ENCODE measurements at regions not wholly inside any gene's neighbourhood (a gene's known extent, or its start where the extent isn't known, plus 50 kb on each side); places are given as distances from the start of the nearest gene placed in this dataset.

DNA sequence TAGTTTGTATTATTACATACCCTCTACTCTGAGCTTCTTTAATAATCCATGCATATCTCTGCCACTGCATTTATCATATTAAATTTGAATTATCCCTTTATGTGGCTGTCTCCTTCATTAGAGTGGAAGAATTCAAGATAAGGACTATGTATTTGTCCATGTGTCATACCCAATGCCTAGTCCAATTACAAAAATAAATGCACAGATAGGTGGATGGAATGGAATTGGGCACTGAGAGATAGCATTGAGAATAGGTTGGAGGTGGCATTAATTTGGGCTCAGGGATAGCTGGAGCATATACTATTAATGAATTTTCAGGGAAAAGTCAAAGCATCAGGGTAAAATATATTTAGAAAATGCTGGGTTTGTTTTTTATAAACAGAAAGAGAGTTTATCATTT, 893.2 kb downstream of the EPHA4 start:
- TF ChIP-seq EZH2phosphoT487 (IDR thresholded peaks at IDR 0.05; ENCODE audit: borderline replicate concordance, low read length): no peak
- no peak for TF ChIP-seq CTCF (IDR thresholded peaks at IDR 0.05; ENCODE audit: low read depth, low read length, poor library complexity, severe bottlenecking)
- no peaks in the 10 kb centered on the region for H3K9me2 ChIP-seq (replicated peaks; ENCODE audit: control insufficient read depth, low read length)
- H3K27me3 ChIP-seq (ENCODE audit: control insufficient read depth, low read length): no peaks in the 10 kb centered on the region
- no peaks in the 10 kb centered on the region for H3F3A ChIP-seq (ENCODE audit: control insufficient read depth, insufficient read depth)
- H3K36me3 ChIP-seq (ENCODE audit: control insufficient read depth, low read length): no peaks in the 10 kb centered on the region
- peaks cover 2% of the 10 kb centered on the region; the same call in 1 of the 2 replicates for H3K4me1 ChIP-seq (ENCODE audit: control insufficient read depth, low read length)
- no peaks in the 10 kb centered on the region for H3K79me2 ChIP-seq (ENCODE audit: control insufficient read depth, low read length)
- no peaks in the 10 kb centered on the region for H3K9me3 ChIP-seq (ENCODE audit: control insufficient read depth, insufficient read depth, low read length)
- H3K27ac ChIP-seq (ENCODE audit: low read depth, low read length): no peak overlapping the region
- no peak overlapping the region for H3K4me2 ChIP-seq (ENCODE audit: low read length)
- no peaks in the 10 kb centered on the region for H4K20me1 ChIP-seq (ENCODE audit: control insufficient read depth, insufficient read depth, low read depth, low read length)
- H3K4me3 ChIP-seq (ENCODE audit: low read length): no peak overlapping the region

GRCh38 chr2:220682616-220683015, 889.5 kb downstream of the EPHA4 start:
- no peak overlapping the region for H3K4me2 ChIP-seq (ENCODE audit: low read length)
- no peaks in the 10 kb centered on the region for H3F3A ChIP-seq (ENCODE audit: control insufficient read depth, insufficient read depth)
- TF ChIP-seq CTCF (IDR thresholded peaks at IDR 0.05; ENCODE audit: low read depth, low read length, poor library complexity, severe bottlenecking) (no peak), EZH2phosphoT487 (IDR thresholded peaks at IDR 0.05; ENCODE audit: borderline replicate concordance, low read length) (no peak)
- no peaks in the 10 kb centered on the region for H3K27me3 ChIP-seq (ENCODE audit: control insufficient read depth, low read length)
- H3K9me2 ChIP-seq (replicated peaks; ENCODE audit: control insufficient read depth, low read length): no peaks in the 10 kb centered on the region
- peaks cover 9% of the 10 kb centered on the region for H3K4me1 ChIP-seq (ENCODE audit: control insufficient read depth, low read length)
- no peaks in the 10 kb centered on the region for H4K20me1 ChIP-seq (ENCODE audit: control insufficient read depth, insufficient read depth, low read depth, low read length)
- no peaks in the 10 kb centered on the region for H3K36me3 ChIP-seq (ENCODE audit: control insufficient read depth, low read length)
- H3K9me3 ChIP-seq (ENCODE audit: control insufficient read depth, insufficient read depth, low read length): no peaks in the 10 kb centered on the region
- no peaks in the 10 kb centered on the region for H3K79me2 ChIP-seq (ENCODE audit: control insufficient read depth, low read length)
- no peak overlapping the region for H3K4me3 ChIP-seq (ENCODE audit: low read length)
- H3K27ac ChIP-seq (ENCODE audit: low read depth, low read length): no peak overlapping the region

DNA sequence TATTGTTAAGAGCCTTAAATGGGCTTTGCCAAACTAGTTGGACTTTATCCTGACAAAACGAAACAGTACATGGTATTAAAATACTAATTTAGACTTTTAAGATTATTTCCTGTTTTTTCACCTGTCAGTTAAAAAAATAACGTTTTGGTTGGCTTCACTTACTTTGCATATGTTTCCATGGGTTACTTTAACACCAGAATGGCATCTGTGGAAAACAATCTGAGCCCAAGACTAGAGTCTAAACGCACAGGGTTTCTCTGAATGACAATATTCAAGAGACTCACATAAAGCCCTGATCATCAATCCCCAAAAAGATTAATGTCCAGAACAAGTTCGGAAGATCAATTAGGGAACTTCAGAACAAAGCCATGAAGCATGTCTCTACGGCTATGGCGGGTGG, 888.0 kb downstream of the EPHA4 start:
- H3F3A ChIP-seq (ENCODE audit: control insufficient read depth, insufficient read depth): no peaks in the 10 kb centered on the region
- no peaks in the 10 kb centered on the region for H3K27me3 ChIP-seq (ENCODE audit: control insufficient read depth, low read length)
- H3K27ac ChIP-seq (ENCODE audit: low read depth, low read length): no peak overlapping the region
- H3K9me2 ChIP-seq (replicated peaks; ENCODE audit: control insufficient read depth, low read length): no peaks in the 10 kb centered on the region
- no peak overlapping the region for H3K4me2 ChIP-seq (ENCODE audit: low read length)
- H4K20me1 ChIP-seq (ENCODE audit: control insufficient read depth, insufficient read depth, low read depth, low read length): no peaks in the 10 kb centered on the region
- H3K9me3 ChIP-seq (ENCODE audit: control insufficient read depth, insufficient read depth, low read length): no peaks in the 10 kb centered on the region
- no peaks in the 10 kb centered on the region for H3K36me3 ChIP-seq (ENCODE audit: control insufficient read depth, low read length)
- no peak overlapping the region for H3K4me3 ChIP-seq (ENCODE audit: low read length)
- TF ChIP-seq EZH2phosphoT487 (IDR thresholded peaks at IDR 0.05; ENCODE audit: borderline replicate concordance, low read length) (no peak), CTCF (IDR thresholded peaks at IDR 0.05; ENCODE audit: low read depth, low read length, poor library complexity, severe bottlenecking) (no peak)
- H3K79me2 ChIP-seq (ENCODE audit: control insufficient read depth, low read length): no peaks in the 10 kb centered on the region
- peaks cover 9% of the 10 kb centered on the region for H3K4me1 ChIP-seq (ENCODE audit: control insufficient read depth, low read length)
